HCEC 1CT (cell line): ENCODE measurements at regions not wholly inside any gene's neighbourhood (a gene's known extent, or its start where the extent isn't known, plus 50 kb on each side); places are given as distances from the start of the nearest gene placed in this dataset.
A peak's percentile ranks its signal among the peaks of the same experiment; 100 is the strongest.
"Not testable (repeated sequence)": the region's sequence is repeated elsewhere in the genome, so short reads cannot be mapped to it uniquely, and the experiment has no call there.

Experiments used
- DNase-seq: peaks from one replicate; pipeline ENCODE4 v3.0.0-alpha.2; 2017

DNA sequence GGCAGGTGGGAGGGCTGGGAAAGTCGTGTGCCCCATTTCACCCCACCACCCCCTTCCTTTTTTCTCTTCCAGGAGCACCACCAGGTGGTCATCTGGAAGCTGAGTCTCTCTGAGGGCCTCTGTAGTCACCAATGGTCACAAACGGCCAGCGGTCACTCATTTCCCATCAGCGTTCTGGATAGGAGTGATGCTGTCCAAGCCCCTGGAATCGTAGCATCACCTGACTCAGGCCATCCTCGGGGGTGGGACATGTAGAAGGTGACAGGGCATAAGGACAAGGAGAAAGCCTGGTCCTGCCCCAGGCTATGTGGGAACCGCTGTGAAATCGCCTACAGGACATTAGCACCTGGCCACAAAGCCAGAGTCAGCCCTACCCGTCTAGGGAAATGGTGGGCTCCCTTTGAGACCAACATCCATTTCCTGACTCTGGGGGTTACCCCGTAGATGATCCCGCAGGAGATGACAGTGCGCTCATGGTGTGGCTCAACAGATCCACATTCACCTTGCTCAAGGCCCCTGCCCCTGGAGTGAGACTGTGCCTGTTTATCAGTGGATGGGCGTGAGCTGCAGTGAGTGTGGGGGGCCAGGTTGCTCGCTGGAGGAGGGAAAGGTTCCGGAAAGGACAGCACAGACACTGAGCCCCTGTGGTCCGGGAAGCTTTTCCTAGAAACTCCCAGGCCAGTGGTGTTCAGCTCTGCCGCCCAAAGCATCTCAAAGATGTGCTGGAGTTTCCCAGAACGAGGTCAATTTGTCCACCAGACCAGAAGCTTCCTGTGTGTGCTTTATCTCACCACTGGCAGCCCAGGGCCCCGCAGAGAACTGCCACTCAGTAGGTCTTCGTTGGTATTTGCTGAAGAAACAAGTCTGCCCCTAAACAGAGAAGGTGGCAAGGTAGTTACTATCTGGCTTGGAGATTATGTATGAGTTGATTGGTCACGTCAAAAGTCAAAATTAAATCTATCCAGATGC lies 61.1 kb upstream of the UNC5A start:
- no peak for DNase-seq

DNA sequence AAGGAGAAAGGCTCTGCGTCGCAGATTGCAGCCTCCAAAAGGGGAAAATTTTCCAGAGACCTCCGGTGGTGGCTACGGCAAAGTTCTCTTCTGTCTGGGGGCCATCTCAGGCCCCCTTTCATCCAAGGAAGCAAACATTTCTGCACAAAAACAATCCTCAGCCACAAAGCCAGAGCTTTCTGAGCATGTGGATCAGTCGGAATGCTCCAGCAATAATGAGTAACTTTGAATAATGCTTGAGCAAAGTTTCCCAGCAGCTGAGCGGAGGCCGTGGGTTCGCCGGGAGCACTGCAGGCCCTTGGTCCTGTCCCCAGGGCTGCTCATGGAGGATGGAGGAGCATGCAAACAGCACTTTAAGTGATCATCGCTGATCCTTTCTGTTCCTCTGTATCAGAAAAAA lies 60.2 kb upstream of the UNC5A start:
- DNase-seq = no peak

DNA sequence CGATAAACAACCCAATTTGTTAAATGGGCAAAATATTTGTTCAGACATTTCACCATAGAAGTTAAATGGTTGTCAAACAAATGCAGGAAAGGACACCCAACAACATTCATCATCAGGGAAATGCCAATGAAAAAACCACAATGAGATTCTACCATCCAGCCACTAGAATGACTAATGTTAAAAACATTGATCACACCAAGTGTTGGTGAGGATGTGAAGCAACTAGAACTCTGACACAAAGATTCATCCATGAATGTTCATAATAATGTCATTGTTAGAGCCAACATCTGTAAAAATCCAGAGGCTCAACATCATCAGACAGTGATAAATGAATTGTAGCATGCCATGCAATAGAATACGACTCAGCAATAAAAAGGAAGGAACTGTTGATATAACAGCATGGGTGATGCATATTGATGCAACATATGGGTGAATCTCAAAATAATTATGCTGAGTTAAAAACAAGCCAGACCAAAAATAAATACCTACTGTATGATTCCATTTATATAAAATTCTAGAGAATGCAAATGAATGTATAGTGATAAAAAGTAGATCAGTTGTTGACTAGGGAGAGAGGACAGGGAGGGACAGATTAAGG lies 55.9 kb upstream of the UNC5A start:
- DNase-seq = peak; percentile 24

DNA sequence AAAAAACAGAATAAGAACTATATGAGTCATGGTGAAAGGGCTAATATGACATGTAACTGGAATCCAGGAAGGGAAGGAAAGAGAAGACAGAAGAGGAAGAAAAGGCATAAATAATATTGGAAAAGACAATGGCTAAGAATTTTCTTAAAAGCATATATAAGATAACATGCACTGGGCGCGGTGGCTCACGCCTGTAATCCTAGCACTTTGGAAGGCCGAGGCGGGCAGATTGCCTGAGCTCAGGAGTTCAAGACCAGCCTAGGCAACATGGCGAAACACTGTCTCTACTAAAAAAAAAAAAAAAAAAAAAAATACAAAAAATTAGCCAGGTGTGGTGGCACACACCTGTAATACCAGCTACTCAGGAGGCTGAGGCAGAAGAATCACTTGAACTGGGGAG lies 54.8 kb upstream of the UNC5A start:
- DNase-seq = not testable (repeated sequence)

DNA sequence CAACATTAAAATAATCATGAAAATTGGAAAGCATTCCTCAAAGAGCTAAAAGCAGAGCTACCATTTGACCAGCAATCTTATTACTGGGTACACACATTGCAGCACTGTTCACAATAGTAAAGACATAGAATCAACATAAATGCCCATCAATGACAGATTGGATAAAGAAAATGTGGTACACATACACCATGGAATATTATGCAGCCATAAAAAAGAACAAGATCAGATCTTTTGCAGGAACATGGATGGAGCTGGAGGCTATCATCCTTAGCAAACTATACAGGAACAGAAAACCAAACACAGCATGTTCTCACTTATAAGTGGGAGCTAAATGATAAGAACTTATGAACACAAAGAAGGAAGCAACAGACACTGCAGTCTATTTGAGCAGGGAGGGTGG lies 52.8 kb upstream of the UNC5A start:
- DNase-seq = not testable (repeated sequence)
